HG03135 (cell line): ENCODE measurements at regions not wholly inside any gene's neighbourhood (a gene's known extent, or its start where the extent isn't known, plus 50 kb on each side); places are given as distances from the start of the nearest gene placed in this dataset.
A peak's percentile ranks its signal among the peaks of the same experiment; 100 is the strongest.

Experiments used
- ATAC-seq: cut with Tn5 transposase; IDR thresholded peaks from one replicate; pipeline ENCODE4 v1.9.1; 2021; ENCODE audit warnings: mild to moderate bottlenecking, moderate library complexity; ENCODE audit not compliant: unreplicated experiment

- no peak for ATAC-seq
Measured at GRCh38 chr11:26219183-26220117, 112.5 kb upstream of the ANO3 start.

GRCh38 chr11:26225646-26226045 is 106.3 kb upstream of the ANO3 start:
- ATAC-seq = no peak

- ATAC-seq = peak; percentile 83
Measured at GRCh38 chr11:26227301-26227746, 104.6 kb upstream of the ANO3 start.

- no peak for ATAC-seq
Measured at GRCh38 chr11:26227883-26228502, 103.9 kb upstream of the ANO3 start.

- no peak for ATAC-seq
Measured at GRCh38 chr11:26228778-26229177, 103.2 kb upstream of the ANO3 start.

GRCh38 chr11:26229257-26229656 is 102.7 kb upstream of the ANO3 start:
- no peak for ATAC-seq

GRCh38 chr11:26229981-26230380 is 101.9 kb upstream of the ANO3 start:
- ATAC-seq = no peak

- ATAC-seq = no peak
Measured at GRCh38 chr11:26231252-26231661, 100.7 kb upstream of the ANO3 start.

GRCh38 chr11:26234451-26234850 is 97.5 kb upstream of the ANO3 start:
- no peak for ATAC-seq

- ATAC-seq = no peak
Measured at GRCh38 chr11:26243426-26243825, 88.5 kb upstream of the ANO3 start.

- ATAC-seq = no peak
Measured at GRCh38 chr11:26244207-26244606, 87.7 kb upstream of the ANO3 start.

- ATAC-seq = no peak
Measured at GRCh38 chr11:26245046-26245445, 86.9 kb upstream of the ANO3 start.

GRCh38 chr11:26247340-26247739 is 84.6 kb upstream of the ANO3 start:
- ATAC-seq = no peak

GRCh38 chr11:26248661-26249060 is 83.3 kb upstream of the ANO3 start:
- ATAC-seq = no peak

GRCh38 chr11:26254378-26254777 is 77.6 kb upstream of the ANO3 start:
- no peak for ATAC-seq

GRCh38 chr11:26263769-26264168 is 68.2 kb upstream of the ANO3 start:
- no peak for ATAC-seq

GRCh38 chr11:26264266-26264665 is 67.7 kb upstream of the ANO3 start:
- ATAC-seq = no peak

- ATAC-seq = no peak
Measured at GRCh38 chr11:26268980-26269660, 62.8 kb upstream of the ANO3 start.

- no peak for ATAC-seq
Measured at GRCh38 chr11:26271666-26272065, 60.3 kb upstream of the ANO3 start.

- peak; percentile 89 for ATAC-seq
Measured at GRCh38 chr11:26276798-26277424, 55.0 kb upstream of the ANO3 start.

- ATAC-seq = no peak
Measured at GRCh38 chr11:26278354-26278753, 53.6 kb upstream of the ANO3 start.
